Activated gamma-delta T cell (primary cell): ENCODE measurements at regions not wholly inside any gene's neighbourhood (a gene's known extent, or its start where the extent isn't known, plus 50 kb on each side); places are given as distances from the start of the nearest gene placed in this dataset.

Experiments used
- DNase-seq: peaks from one replicate; lab custom pipeline; 2025; lab: John Stamatoyannopoulos, UW

GRCh38 chr12:124504273-124505000 is 63.0 kb downstream of the NCOR2 start:
- DNase-seq = no peak

- no peak for DNase-seq
Observed at GRCh38 chr12:124503305-124503704, 64.1 kb downstream of the NCOR2 start.

- no peak for DNase-seq
Observed at GRCh38 chr12:124502379-124502778, 65.0 kb downstream of the NCOR2 start.

- DNase-seq = no peak
Observed at GRCh38 chr12:124501827-124502226, 65.6 kb downstream of the NCOR2 start.

GRCh38 chr12:124501112-124501561 is 66.3 kb downstream of the NCOR2 start:
- no peak for DNase-seq

GRCh38 chr12:124499898-124500244 is 67.5 kb downstream of the NCOR2 start:
- DNase-seq = no peak

- DNase-seq = no peak
Observed at GRCh38 chr12:124499190-124499753, 68.1 kb downstream of the NCOR2 start.

- DNase-seq = no peak
Observed at GRCh38 chr12:124498275-124499189, 68.9 kb downstream of the NCOR2 start.

GRCh38 chr12:124497658-124498057 is 69.8 kb downstream of the NCOR2 start:
- DNase-seq = no peak

- no peak for DNase-seq
Observed at GRCh38 chr12:124497039-124497438, 70.4 kb downstream of the NCOR2 start.

GRCh38 chr12:124496584-124496983 is 70.8 kb downstream of the NCOR2 start:
- DNase-seq = no peak

- DNase-seq = no peak
Observed at GRCh38 chr12:124495194-124495983, 72.0 kb downstream of the NCOR2 start.

GRCh38 chr12:124494751-124495129 is 72.7 kb downstream of the NCOR2 start:
- no peak for DNase-seq

- no peak for DNase-seq
Observed at GRCh38 chr12:124493809-124494750, 73.3 kb downstream of the NCOR2 start.

GRCh38 chr12:124492879-124493808 is 74.3 kb downstream of the NCOR2 start:
- no peak for DNase-seq

- DNase-seq = no peak
Observed at GRCh38 chr12:124491856-124492420, 75.5 kb downstream of the NCOR2 start.

GRCh38 chr12:124491310-124491709 is 76.1 kb downstream of the NCOR2 start:
- DNase-seq = no peak

- DNase-seq = no peak
Observed at GRCh38 chr12:124490584-124491305, 76.7 kb downstream of the NCOR2 start.
